ENCODE measurements at regions not wholly inside any gene's neighbourhood (a gene's known extent, or its start where the extent isn't known, plus 50 kb on each side); places are given as distances from the start of the nearest gene placed in this dataset.
A peak's percentile ranks its signal among the peaks of the same experiment; 100 is the strongest.
"Not testable (repeated sequence)": the region's sequence is repeated elsewhere in the genome, so short reads cannot be mapped to it uniquely, and the experiment has no call there.

- no peak for DNase-seq
Measured at GRCh38 chr7:23887660-23888059, 177.6 kb downstream of the STK31 start.

DNA sequence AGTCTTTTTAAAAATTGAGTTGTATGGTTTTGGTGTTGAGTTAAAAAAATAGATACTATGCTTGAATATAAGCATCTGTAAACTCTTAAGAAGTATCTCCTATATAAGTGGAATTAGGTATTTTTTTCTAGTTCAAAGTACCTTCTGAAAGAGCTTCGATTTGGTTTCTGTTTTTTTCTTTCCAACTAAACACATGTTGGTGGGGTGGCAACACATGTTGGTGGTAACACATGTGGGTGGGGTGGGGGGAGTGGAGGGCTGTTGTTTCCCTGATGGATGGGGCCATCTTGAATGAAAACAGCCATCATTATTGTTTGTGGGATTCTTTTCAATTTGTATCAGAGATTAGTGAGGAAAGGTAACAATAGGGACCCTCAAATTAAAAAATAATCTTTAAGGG, 178.9 kb downstream of the STK31 start:
- DNase-seq: no peak

GRCh38 chr7:23889566-23889965, 179.5 kb downstream of the STK31 start:
- no peak for DNase-seq

DNA sequence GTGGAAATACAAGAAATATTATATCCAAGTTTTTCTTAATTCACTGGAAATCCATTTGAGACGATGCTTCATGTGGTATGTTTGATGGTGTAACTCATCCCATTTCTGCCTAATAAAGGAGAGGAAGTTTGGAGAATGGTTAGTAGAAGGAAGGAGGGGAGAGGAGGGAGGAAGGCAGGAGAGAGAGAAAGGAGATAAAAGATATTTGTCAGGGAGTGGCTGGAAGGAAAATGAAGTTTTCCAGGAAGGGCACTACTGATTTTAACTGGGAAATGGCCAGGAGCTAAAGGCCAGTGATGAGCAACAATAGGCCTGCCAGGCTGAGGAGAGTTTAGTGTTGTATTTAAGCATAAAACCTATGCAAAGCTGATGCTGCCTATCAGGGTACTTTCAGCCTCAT, 182.0 kb downstream of the STK31 start:
- no peak for DNase-seq

- no peak for DNase-seq
Measured at GRCh38 chr7:23893176-23893941, 183.3 kb downstream of the STK31 start.

DNA sequence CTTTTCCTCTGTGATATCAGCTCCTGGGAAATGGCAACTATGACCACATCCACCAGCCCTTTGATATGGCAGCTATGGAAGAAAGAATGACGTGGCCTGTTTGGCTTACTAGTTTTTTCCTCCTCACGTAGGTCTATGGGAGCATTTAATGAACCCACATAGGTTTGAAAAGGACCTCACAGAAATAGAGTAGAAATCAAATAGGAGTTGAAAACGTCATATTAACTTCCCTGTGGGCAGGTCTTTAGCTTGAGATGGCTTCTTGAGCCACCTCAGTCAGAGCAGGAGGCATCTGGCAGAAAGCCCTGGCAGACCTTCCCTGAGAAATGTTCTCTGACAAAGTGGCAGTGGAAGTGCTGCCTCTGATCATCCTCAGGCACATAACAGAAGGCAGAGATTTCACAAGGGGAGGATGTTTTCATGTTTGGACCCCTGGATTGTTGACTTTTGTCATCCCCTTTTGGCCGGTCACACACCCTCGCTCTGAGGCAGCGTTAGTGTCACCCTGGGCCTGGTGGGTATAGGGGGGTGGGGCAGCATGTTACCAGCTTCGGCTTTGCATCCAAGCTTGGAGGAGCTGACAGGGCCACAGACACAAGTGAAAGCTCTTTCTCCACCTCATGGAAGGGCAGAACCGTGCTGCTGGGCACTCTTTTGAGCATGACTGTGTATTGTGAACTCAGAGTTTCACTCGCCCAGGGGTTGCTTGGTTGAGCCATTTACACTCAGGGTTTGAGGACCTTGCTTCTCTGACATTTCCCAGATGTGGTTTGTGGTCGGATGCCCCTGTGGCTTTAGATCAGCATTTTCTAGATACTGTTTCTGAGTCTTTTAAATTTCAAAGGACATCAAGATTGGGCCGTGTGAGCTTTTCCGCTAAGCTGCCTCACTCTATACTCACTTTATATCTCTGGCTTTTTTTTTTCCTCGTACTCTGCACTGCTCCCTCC, 184.2 kb downstream of the STK31 start:
- DNase-seq: no peak

DNA sequence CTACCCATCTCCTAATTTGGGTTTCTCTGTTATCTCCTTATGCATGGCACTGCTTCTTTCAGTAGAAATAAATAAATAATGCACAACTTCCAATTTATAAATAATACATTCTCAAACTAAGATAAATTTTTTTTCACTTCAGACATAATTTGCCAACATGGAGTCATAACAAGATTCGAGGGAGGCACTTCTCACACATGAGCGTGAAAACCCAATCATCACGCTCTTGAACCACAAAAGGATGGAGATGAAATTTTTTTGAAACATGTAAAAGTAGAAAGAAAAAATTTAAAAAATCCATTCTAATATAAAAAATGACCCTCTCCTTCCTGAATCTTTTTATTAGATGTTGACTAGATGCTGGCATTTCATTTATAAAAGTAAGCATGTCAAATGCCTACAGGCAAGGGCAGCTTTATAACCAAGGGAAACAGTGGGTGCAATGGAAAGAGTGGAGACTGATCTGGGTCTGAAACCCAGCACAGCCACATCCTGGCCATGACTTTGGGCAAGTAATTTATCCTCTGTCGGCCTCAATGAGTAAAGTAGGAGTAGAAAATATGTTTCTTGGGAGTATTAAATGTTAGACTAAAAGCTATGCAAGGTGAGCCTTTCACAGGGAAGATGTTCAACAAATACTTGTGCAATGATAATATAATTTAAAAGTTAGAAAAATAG, 185.0 kb downstream of the STK31 start:
- no peak for DNase-seq

GRCh38 chr7:23895666-23896096, 185.7 kb downstream of the STK31 start:
- no peak for DNase-seq

GRCh38 chr7:23898619-23899018, 188.6 kb downstream of the STK31 start:
- no peak for DNase-seq

GRCh38 chr7:23904901-23905300, 194.9 kb downstream of the STK31 start:
- DNase-seq: not testable (repeated sequence)

GRCh38 chr7:23907012-23907411, 197.0 kb downstream of the STK31 start:
- DNase-seq: no peak

GRCh38 chr7:23909426-23909825, 199.4 kb downstream of the STK31 start:
- DNase-seq: no peak

DNA sequence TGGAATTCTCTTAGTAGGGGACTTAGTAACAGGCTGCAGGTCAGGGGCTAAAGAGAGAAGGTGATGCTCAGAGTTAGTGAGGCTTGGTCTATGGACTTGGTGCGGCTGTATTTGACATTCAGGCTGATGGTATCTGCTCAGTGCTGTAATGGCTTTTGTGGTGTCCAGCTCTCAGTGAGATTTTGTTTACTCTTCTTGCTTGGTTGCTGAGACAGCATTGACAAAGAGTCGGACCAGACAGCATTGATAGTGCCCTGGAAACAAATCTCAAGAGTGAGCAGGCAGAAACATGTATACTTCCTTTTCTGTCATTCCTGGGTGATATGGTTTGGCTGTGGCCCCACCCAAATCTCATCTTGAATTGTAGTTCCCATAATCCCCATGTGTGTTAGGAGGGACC, 202.0 kb downstream of the STK31 start:
- no peak for DNase-seq

GRCh38 chr7:23913016-23913415, 203.0 kb downstream of the STK31 start:
- no peak for DNase-seq

- no peak for DNase-seq
Measured at GRCh38 chr7:23915236-23915635, 205.2 kb downstream of the STK31 start.

DNA sequence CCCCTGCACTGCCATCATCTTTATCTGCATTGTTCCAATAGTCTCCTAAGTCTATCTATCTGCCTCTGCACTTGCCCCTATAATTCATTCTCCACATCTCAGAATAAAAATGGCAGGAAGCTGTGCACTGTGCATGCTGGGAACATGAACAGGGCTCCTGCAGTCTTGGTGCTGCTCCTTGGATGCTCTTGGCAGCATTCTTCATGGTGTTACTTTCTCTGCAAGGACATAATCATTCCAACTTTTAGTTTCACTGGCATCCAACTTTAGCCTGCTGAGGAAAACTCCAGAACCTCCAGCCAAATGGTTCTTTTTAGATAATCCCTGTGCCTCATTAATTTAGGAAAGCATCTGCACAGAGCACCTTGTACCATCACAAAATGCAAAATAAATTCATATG, 208.3 kb downstream of the STK31 start:
- DNase-seq: no peak

GRCh38 chr7:23918856-23919255, 208.8 kb downstream of the STK31 start:
- no peak for DNase-seq

DNA sequence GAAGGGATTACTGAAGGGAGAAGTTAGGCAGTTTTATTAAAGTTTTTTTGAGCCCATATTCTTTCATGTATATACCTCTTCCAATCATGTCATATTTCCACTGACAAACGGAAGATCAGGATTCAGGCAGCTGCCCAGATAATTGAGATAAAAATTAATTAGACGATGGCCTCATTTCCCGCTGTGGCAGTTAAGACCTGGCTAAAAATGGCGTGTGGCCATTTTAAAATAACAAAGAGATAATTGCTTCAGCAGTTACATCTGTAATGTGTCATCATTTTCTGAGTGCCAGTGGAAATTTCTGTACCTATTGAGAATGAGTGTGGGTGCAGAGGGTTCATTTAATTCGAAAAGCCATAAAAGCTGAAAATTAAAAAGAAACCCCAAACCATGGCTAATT, 215.1 kb downstream of the STK31 start:
- DNase-seq: peak; percentile 75

GRCh38 chr7:23927709-23928417, 217.8 kb downstream of the STK31 start:
- DNase-seq: no peak

DNA sequence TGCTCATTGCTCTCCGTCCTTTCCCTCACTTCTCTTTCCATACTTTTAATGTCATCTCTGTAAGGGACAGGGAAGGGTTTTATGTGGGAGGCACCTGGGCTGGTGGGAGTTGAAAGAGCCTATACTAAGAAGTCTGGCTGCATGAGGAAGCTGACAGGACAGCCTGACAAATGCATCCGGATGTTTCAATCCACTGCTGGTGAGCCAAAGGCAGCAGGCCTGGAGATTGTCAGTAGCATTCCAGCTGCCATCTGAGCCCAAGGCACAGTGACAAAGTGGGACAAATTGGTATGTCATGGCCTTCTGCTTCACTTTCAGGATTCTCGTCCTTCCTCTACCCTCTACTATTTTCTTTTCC, 218.4 kb downstream of the STK31 start:
- DNase-seq: no peak

DNA sequence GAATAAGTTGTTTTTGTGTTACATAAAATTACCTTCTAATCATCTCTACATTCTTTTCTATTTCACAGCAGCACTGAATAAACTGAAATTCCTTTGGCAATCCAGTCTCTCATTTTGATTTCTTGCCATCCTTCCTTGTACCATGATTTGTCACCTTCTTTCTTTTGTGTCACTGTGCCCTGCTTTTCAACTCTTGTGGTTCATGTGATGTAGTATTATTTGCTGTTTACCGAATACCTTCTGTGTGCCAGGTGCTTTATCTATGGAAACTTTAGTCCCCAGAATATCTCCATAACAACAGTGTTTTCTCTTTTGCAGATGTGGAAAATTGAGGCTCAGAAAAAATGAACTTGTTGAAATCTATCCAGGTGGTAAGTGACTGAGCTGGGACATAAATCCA, 220.3 kb downstream of the STK31 start:
- no peak for DNase-seq

- DNase-seq: no peak
Measured at GRCh38 chr7:23931633-23932032, 221.6 kb downstream of the STK31 start.

DNA sequence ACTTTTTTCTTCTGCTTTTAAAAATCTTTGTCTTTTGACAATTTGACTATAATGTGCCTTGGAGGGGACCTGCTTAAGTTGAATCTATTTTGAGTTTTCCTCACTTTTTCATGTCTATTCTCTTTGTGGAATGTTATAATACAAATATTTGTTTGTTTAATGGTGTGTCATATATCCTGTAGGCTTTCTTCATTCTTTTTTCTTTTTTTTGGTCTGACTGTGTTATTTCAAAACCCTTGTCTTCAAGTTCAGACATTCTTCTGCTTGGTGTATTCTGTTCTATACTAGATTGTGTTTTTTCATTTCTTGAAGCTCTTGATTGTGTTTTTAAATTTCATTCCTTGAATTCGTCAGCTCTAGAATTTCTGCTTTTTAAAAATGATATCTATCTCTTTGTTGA, 228.2 kb downstream of the STK31 start:
- DNase-seq: no peak

Measured in NCI-H748 treated with DMSO at 0.1 percent for 48 hours (cell line).